H1 (cell line): ENCODE measurements at regions not wholly inside any gene's neighbourhood (a gene's known extent, or its start where the extent isn't known, plus 50 kb on each side); places are given as distances from the start of the nearest gene placed in this dataset.

Source experiments
- CTCF ChIA-PET: fragments of 300-600 bp; sonication (Branson Sonifier 250); formaldehyde crosslinking; loops from one replicate; lab custom pipeline; 2021; ENCODE audit not compliant: partially characterized antibody; lab: Charles Lee
- POLR2A ChIA-PET: fragments of 300-600 bp; sonication (Branson Sonifier 250); formaldehyde crosslinking; loops from one replicate; lab custom pipeline; 2021; ENCODE audit warnings: inconsistent platforms; ENCODE audit not compliant: partially characterized antibody; lab: Charles Lee
- DNase-seq, 2 experiments: peaks; one replicate each; pipeline versions ENCODE4 v3.0.0 to v3.0.0-alpha.2; 2010 to 2022; ENCODE audit warnings: low spot score in 2 of 2, low read depth in 1 of 2, mixed read lengths in 1 of 2
- FAIRE-seq: peaks from 2 replicates; lab custom pipeline; 2011; peaks lifted over from hg19 to GRCh38; lab: Jason Lieb, UNC
- H2AFZ ChIP-seq: 2 replicates; pipeline ENCODE4 v1.8.1; 2012; ENCODE audit warnings: low read length, inconsistent platforms
- H2AK5ac ChIP-seq: 2 replicates; pipeline ENCODE4 v1.6.1; 2013; ENCODE audit warnings: low read depth, low read length
- H2BK120ac ChIP-seq: replicated peaks from 2 replicates; pipeline ENCODE3; 2013; ENCODE audit warnings: low read depth, low read length, inconsistent platforms
- H2BK12ac ChIP-seq: 2 replicates; pipeline ENCODE4 v1.6.1; 2013; ENCODE audit warnings: low read depth, low read length
- H2BK15ac ChIP-seq: 2 replicates; pipeline ENCODE4 v1.6.1; 2013; ENCODE audit warnings: low read length
- H2BK20ac ChIP-seq: 2 replicates; pipeline ENCODE4 v1.6.1; 2013; ENCODE audit warnings: low read length
- H2BK5ac ChIP-seq: 2 replicates; pipeline ENCODE4 v1.6.1; 2013; ENCODE audit warnings: low read depth, low read length
- H3K14ac ChIP-seq: 2 replicates; pipeline ENCODE4 v1.6.1; 2013; ENCODE audit warnings: inconsistent platforms; ENCODE audit not compliant: insufficient read length
- H3K18ac ChIP-seq: 2 replicates; pipeline ENCODE4 v1.6.1; 2013; ENCODE audit warnings: low read length; ENCODE audit errors: extremely low read depth
- H3K23ac ChIP-seq: 2 replicates; pipeline ENCODE4 v1.6.1; 2013; ENCODE audit warnings: inconsistent platforms; ENCODE audit not compliant: insufficient read length
- H3K23me2 ChIP-seq: 2 replicates; pipeline ENCODE4 v1.6.1; 2013; ENCODE audit warnings: low read depth, low read length
- H3K27ac ChIP-seq: 2 replicates; pipeline ENCODE4 v1.6.1; 2011; ENCODE audit warnings: low read depth, low read length, inconsistent platforms
- H3K27me3 ChIP-seq, 4 experiments: replicated peaks in 1 of 4; 1 replicate in 1 of 4; 2 replicates in 3 of 4; pipeline versions ENCODE4 v1.6.1 to v1.8.1; 2011 to 2013; ENCODE audit warnings: low read length in 3 of 4, mild to moderate bottlenecking in 3 of 4, inconsistent platforms in 2 of 4, mixed read lengths in 2 of 4, moderate library complexity in 1 of 4; ENCODE audit not compliant: control insufficient read depth in 3 of 4, insufficient read depth in 3 of 4; ENCODE audit errors: extremely low read depth in 1 of 4
- H3K36me3 ChIP-seq, 4 experiments: 2 replicates each; pipeline versions ENCODE4 v1.6.1 to v1.8.1; 2011 to 2013; ENCODE audit warnings: mild to moderate bottlenecking in 4 of 4, low read length in 3 of 4, moderate library complexity in 2 of 4, control low read depth in 1 of 4, inconsistent platforms in 1 of 4; ENCODE audit not compliant: insufficient read depth in 4 of 4, control insufficient read depth in 2 of 4
- H3K4ac ChIP-seq: replicated peaks from 2 replicates; pipeline ENCODE3; 2013; ENCODE audit warnings: low read length, low read depth, mixed read lengths, inconsistent platforms; ENCODE audit not compliant: insufficient read length
- H3K4me1 ChIP-seq, 4 experiments: replicated peaks in 1 of 4; 1 replicate in 1 of 4; 2 replicates in 3 of 4; pipeline versions ENCODE4 v1.6.1 to v1.8.1; 2011 to 2013; ENCODE audit warnings: low read length in 3 of 4, inconsistent platforms in 2 of 4, mixed read lengths in 1 of 4; ENCODE audit not compliant: insufficient read depth in 4 of 4, control insufficient read depth in 3 of 4
- H3K4me2 ChIP-seq, 2 experiments: 2 replicates each; pipeline versions ENCODE4 v1.6.1 to v1.8.1; 2011 to 2013; ENCODE audit warnings: low read depth in 2 of 2, low read length in 2 of 2, control low read depth in 1 of 2, inconsistent platforms in 1 of 2, mild to moderate bottlenecking in 1 of 2; ENCODE audit not compliant: insufficient read depth in 1 of 2
- H3K4me3 ChIP-seq, 4 experiments: fragments of 200-600, 300-600 bp in 1 of 4; sonication (generic), shearing (Covaris generic), sonication (Bioruptor Twin) in 1 of 4; 2 replicates each; pipeline versions ENCODE4 v1.5.1 to v1.8.1; 2011 to 2016; ENCODE audit warnings: low read length in 4 of 4, low read depth in 3 of 4, control low read depth in 2 of 4, inconsistent platforms in 2 of 4, mild to moderate bottlenecking in 2 of 4, mixed read lengths in 1 of 4, moderate library complexity in 1 of 4; ENCODE audit not compliant: insufficient read depth in 2 of 4; ENCODE audit errors: extremely low read depth in 1 of 4
- H3K56ac ChIP-seq: replicated peaks from 2 replicates; pipeline ENCODE3; 2013; ENCODE audit warnings: low read depth, mild to moderate bottlenecking, mixed read lengths, low read length, inconsistent platforms; ENCODE audit not compliant: insufficient read length
- H3K79me1 ChIP-seq: 2 replicates; pipeline ENCODE4 v1.6.1; 2013; ENCODE audit warnings: low read depth, low read length, control low read depth
- H3K79me2 ChIP-seq, 2 experiments: 2 replicates each; pipeline versions ENCODE4 v1.6.1 to v1.8.1; 2012 to 2013; ENCODE audit warnings: low read length in 2 of 2, mild to moderate bottlenecking in 2 of 2, inconsistent platforms in 1 of 2; ENCODE audit not compliant: insufficient read depth in 2 of 2, control insufficient read depth in 1 of 2
- H3K9ac ChIP-seq, 4 experiments: replicated peaks in 1 of 4; 1 replicate in 1 of 4; 2 replicates in 3 of 4; pipeline versions ENCODE4 v1.6.1 to v1.8.1; 2011 to 2013; ENCODE audit warnings: low read depth in 3 of 4, low read length in 3 of 4, control low read depth in 2 of 4, mild to moderate bottlenecking in 2 of 4, moderate library complexity in 2 of 4, inconsistent platforms in 1 of 4; ENCODE audit errors: extremely low read depth in 1 of 4
- H3K9me3 ChIP-seq, 2 experiments: 2 replicates each; pipeline versions ENCODE4 v1.6.1 to v1.8.1; 2012 to 2013; ENCODE audit warnings: mild to moderate bottlenecking in 2 of 2, moderate library complexity in 2 of 2, control low read depth in 1 of 2, inconsistent platforms in 1 of 2, low read depth in 1 of 2, low read length in 1 of 2, mixed read lengths in 1 of 2; ENCODE audit not compliant: insufficient read depth in 2 of 2
- H4K20me1 ChIP-seq, 2 experiments: replicated peaks in 1 of 2; 2 replicates each; pipeline versions ENCODE3 to v1.8.1; 2011 to 2013; ENCODE audit warnings: inconsistent platforms in 2 of 2, low read length in 2 of 2, mild to moderate bottlenecking in 1 of 2; ENCODE audit not compliant: insufficient read depth in 2 of 2, control insufficient read depth in 1 of 2
- H4K5ac ChIP-seq: 2 replicates; pipeline ENCODE4 v1.6.1; 2013; ENCODE audit warnings: low read length, low read depth, mixed read lengths, inconsistent platforms; ENCODE audit not compliant: insufficient read length
- H4K8ac ChIP-seq: 2 replicates; pipeline ENCODE4 v1.8.0; 2013; ENCODE audit warnings: mild to moderate bottlenecking, moderate library complexity, low read length, inconsistent platforms; ENCODE audit not compliant: insufficient read depth; ENCODE audit errors: extremely low read depth
- H4K91ac ChIP-seq: replicated peaks from 2 replicates; pipeline ENCODE3; 2013; ENCODE audit warnings: low read length, mixed read lengths, inconsistent platforms; ENCODE audit not compliant: insufficient read length
- CEBPB ChIP-seq: IDR thresholded peaks from 2 replicates; pipeline ENCODE4 v1.6.1; 2012; ENCODE audit warnings: low read depth, low read length
- EP300 ChIP-seq, 2 experiments: IDR thresholded peaks; 1 replicate in 1 of 2; 2 replicates in 1 of 2; pipeline ENCODE4 v1.6.1; 2011 to 2012; ENCODE audit warnings: low read depth in 2 of 2, low read length in 2 of 2, mild to moderate bottlenecking in 2 of 2, borderline replicate concordance in 1 of 2, inconsistent platforms in 1 of 2, moderate library complexity in 1 of 2
- FOSL1 ChIP-seq: IDR thresholded peaks from 2 replicates; pipeline ENCODE4 v1.6.1; 2011; ENCODE audit warnings: mild to moderate bottlenecking, low read depth, low read length, moderate library complexity; ENCODE audit not compliant: insufficient read depth
- MAFK ChIP-seq: IDR thresholded peaks from 2 replicates; pipeline ENCODE4 v1.6.1; 2012; ENCODE audit warnings: low read depth, mild to moderate bottlenecking, improper control_type of control experiment, low read length
- TAF7 ChIP-seq: optimal IDR thresholded peaks from 2 replicates; pipeline ENCODE3; 2011; ENCODE audit warnings: low read depth, mild to moderate bottlenecking, inconsistent platforms, low read length, moderate library complexity, borderline replicate concordance
- TCF12 ChIP-seq: IDR thresholded peaks from 2 replicates; pipeline ENCODE4 v1.6.1; 2011; ENCODE audit warnings: low read depth, mild to moderate bottlenecking, low read length
- TEAD4 ChIP-seq: IDR thresholded peaks from 2 replicates; pipeline ENCODE4 v1.6.1; 2012; ENCODE audit warnings: low read depth, low read length, inconsistent platforms, mixed read lengths
- WGBS, 2 experiments: shearing (Covaris generic) in 1 of 2; methylation state at CpG; one replicate each; pipeline versions ENCODE4 v1.1.6 to v1.1.7; 2013 to 2015; ENCODE audit warnings: low lambda C conversion rate in 2 of 2, mixed read lengths in 2 of 2, inconsistent platforms in 1 of 2, low coverage in 1 of 2, missing lambda C conversion rate in 1 of 2; ENCODE audit not compliant: insufficient replicate concordance in 2 of 2, insufficient coverage in 1 of 2, insufficient read length in 1 of 2; ENCODE audit errors: extremely low coverage in 1 of 2, missing lambda C conversion rate in 1 of 2; 5-methylcytosine and 5-hydroxymethylcytosine counted together

DNA sequence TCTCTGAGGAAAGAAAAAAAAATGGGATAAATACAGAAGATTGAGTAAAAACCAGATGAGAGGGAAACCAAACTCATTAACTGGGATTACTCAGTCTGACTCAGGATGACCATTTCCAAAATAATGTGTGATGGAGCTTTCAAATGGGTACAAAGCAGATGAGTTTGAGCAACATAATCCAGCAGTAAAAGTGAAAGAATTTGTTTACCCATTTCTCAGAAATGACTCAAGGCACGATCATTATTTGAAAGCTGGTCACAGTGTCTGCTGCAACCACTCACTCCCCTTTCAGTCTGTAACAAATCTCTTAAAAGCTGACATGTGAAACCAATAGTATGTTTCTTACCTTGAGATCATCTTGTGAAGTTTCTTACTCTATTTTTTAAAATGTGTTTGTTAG, 104.7 kb upstream of the KLF14 start:
- H3K27ac ChIP-seq = no peak overlapping the region
- no peak overlapping the region for H4K8ac ChIP-seq
- no peak overlapping the region for H3K14ac ChIP-seq
- no peak overlapping the region for H4K5ac ChIP-seq
- no peaks in the 10 kb centered on the region for H3K9me3 ChIP-seq
- no peak overlapping the region for H3K4me2 ChIP-seq
- TF ChIP-seq EP300 (IDR thresholded peaks at IDR 0.05; ENCODE audit: borderline replicate concordance in 1 of 2, low read depth in 2 of 2, low read length in 2 of 2) (no peak), TAF7 (no peak), TEAD4 (no peak), TCF12 (no peak), MAFK (no peak), FOSL1 (no peak), CEBPB (no peak)
- TF ChIP-seq, all 59 proteins: peak for 0
- FAIRE-seq = no peak
- Histone ChIP-seq H4K91ac (no peak overlapping the region), H3K23ac (no peak overlapping the region), H3K79me2 (no peaks in the 10 kb centered on the region), H2BK120ac (no peak overlapping the region), H3K36me3 (no peaks in the 10 kb centered on the region), H2BK5ac (no peak overlapping the region), H3K56ac (no peak overlapping the region), H3K79me1 (no peaks in the 10 kb centered on the region), H3K4me3 (no peak overlapping the region), H3K18ac (no peak overlapping the region), H2BK12ac (no peak overlapping the region), H3K4ac (no peak overlapping the region), H2BK20ac (no peak overlapping the region), H2AK5ac (no peak overlapping the region), H3K23me2 (no peaks in the 10 kb centered on the region), H3K4me1 (no peaks in the 10 kb centered on the region; a peak in 1 of 7 replicates), H4K20me1 (no peaks in the 10 kb centered on the region), H2AFZ (no peak overlapping the region), H2BK15ac (no peak overlapping the region), H3K27me3 (no peaks in the 10 kb centered on the region), H3K9ac (no peak overlapping the region)
- WGBS, 2 experiments = 85% methylated on average over 1 of the region's 1 CpG; no CpG with 5 or more reads in 1 of the 2 experiments
- POLR2A ChIA-PET = no interaction called here
- no peak for DNase-seq
- CTCF ChIA-PET = interaction anchor here (0.8 kb wide), 1 partner anchor 25 kb away, joined by 4 read pairs; no protein-coding TSS in a partner anchor
